ENCODE measurements at regions not wholly inside any gene's neighbourhood (a gene's known extent, or its start where the extent isn't known, plus 50 kb on each side); places are given as distances from the start of the nearest gene placed in this dataset.

DNA sequence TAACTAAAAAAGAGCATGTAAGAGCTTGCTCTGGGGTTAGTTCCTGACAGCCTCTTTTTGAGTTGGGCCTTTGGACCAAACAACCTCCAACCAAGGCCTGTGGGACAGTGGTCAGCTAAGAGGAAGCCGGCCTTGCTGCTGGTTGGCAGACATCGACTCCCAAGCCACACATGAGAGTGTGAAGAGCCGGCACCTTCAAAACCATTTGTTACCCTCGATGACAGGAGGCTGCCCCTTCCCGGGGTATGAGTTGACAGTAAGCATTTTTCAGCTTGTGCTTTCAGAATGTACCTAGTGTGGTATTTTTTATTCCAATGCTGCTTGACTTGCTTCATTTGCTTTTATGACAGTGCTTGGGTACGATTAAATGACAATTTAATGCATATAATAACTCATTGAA lies 168.6 kb upstream of the IGFBP7 start:
- TF ChIP-seq, protein P1, sequence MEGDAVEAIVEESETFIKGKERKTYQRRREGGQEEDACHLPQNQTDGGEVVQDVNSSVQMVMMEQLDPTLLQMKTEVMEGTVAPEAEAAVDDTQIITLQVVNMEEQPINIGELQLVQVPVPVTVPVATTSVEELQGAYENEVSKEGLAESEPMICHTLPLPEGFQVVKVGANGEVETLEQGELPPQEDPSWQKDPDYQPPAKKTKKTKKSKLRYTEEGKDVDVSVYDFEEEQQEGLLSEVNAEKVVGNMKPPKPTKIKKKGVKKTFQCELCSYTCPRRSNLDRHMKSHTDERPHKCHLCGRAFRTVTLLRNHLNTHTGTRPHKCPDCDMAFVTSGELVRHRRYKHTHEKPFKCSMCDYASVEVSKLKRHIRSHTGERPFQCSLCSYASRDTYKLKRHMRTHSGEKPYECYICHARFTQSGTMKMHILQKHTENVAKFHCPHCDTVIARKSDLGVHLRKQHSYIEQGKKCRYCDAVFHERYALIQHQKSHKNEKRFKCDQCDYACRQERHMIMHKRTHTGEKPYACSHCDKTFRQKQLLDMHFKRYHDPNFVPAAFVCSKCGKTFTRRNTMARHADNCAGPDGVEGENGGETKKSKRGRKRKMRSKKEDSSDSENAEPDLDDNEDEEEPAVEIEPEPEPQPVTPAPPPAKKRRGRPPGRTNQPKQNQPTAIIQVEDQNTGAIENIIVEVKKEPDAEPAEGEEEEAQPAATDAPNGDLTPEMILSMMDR (IDR thresholded peaks at IDR 0.05; ENCODE audit: low read length), result no peak
- TF ChIP-seq EZH2 (IDR thresholded peaks at IDR 0.05; ENCODE audit: borderline replicate concordance, low read length), result no peak

Measured in OCI-LY1 (cell line).